EH (cell line): ENCODE measurements at regions not wholly inside any gene's neighbourhood (a gene's known extent, or its start where the extent isn't known, plus 50 kb on each side); places are given as distances from the start of the nearest gene placed in this dataset.
"Not testable (repeated sequence)": the region's sequence is repeated elsewhere in the genome, so short reads cannot be mapped to it uniquely, and the experiment has no call there.

Source experiments
- DNase-seq: peaks from one replicate; pipeline ENCODE4 v3.0.0-alpha.2; 2015; ENCODE audit warnings: low read depth

GRCh38 chr18:70781860-70782453 is 493.1 kb downstream of the SOCS6 start:
- no peak for DNase-seq

- DNase-seq = not testable (repeated sequence)
Measured at GRCh38 chr18:70766254-70766653, 477.4 kb downstream of the SOCS6 start.

GRCh38 chr18:70762812-70763211 is 474.0 kb downstream of the SOCS6 start:
- DNase-seq = no peak

- no peak for DNase-seq
Measured at GRCh38 chr18:70758780-70759179, 469.9 kb downstream of the SOCS6 start.

- no peak for DNase-seq
Measured at GRCh38 chr18:70754486-70754885, 465.6 kb downstream of the SOCS6 start.

GRCh38 chr18:70732916-70733315 is 444.1 kb downstream of the SOCS6 start:
- no peak for DNase-seq

GRCh38 chr18:70732188-70732587 is 443.3 kb downstream of the SOCS6 start:
- no peak for DNase-seq

- no peak for DNase-seq
Measured at GRCh38 chr18:70720607-70721006, 431.8 kb downstream of the SOCS6 start.

- no peak for DNase-seq
Measured at GRCh38 chr18:70709720-70710119, 420.9 kb downstream of the SOCS6 start.

GRCh38 chr18:70709144-70709543 is 420.3 kb downstream of the SOCS6 start:
- DNase-seq = no peak

- DNase-seq = no peak
Measured at GRCh38 chr18:70705831-70706416, 417.1 kb downstream of the SOCS6 start.

- DNase-seq = no peak
Measured at GRCh38 chr18:70700496-70700895, 411.7 kb downstream of the SOCS6 start.

- no peak for DNase-seq
Measured at GRCh38 chr18:70698574-70698973, 409.7 kb downstream of the SOCS6 start.

GRCh38 chr18:70693246-70693645 is 404.4 kb downstream of the SOCS6 start:
- no peak for DNase-seq

GRCh38 chr18:70689765-70690164 is 400.9 kb downstream of the SOCS6 start:
- DNase-seq = not testable (repeated sequence)

- no peak for DNase-seq
Measured at GRCh38 chr18:70688286-70688685, 399.4 kb downstream of the SOCS6 start.

- DNase-seq = no peak
Measured at GRCh38 chr18:70684821-70685220, 396.0 kb downstream of the SOCS6 start.

- DNase-seq = no peak
Measured at GRCh38 chr18:70683263-70683662, 394.4 kb downstream of the SOCS6 start.

GRCh38 chr18:70674896-70675295 is 386.1 kb downstream of the SOCS6 start:
- no peak for DNase-seq

- DNase-seq = no peak
Measured at GRCh38 chr18:70673831-70674230, 385.0 kb downstream of the SOCS6 start.

- no peak for DNase-seq
Measured at GRCh38 chr18:70672581-70672980, 383.7 kb downstream of the SOCS6 start.

- no peak for DNase-seq
Measured at GRCh38 chr18:70671889-70672565, 383.2 kb downstream of the SOCS6 start.

- DNase-seq = no peak
Measured at GRCh38 chr18:70666936-70667335, 378.1 kb downstream of the SOCS6 start.

- no peak for DNase-seq
Measured at GRCh38 chr18:70663141-70663540, 374.3 kb downstream of the SOCS6 start.
